ENCODE measurements at regions not wholly inside any gene's neighbourhood (a gene's known extent, or its start where the extent isn't known, plus 50 kb on each side); places are given as distances from the start of the nearest gene placed in this dataset.

GRCh38 chr7:148537435-148537834 is 53.1 kb upstream of the C7orf33 start:
- Histone ChIP-seq H3K4me3 (ENCODE audit: low read depth in 1 of 5, low read length in 5 of 5) (no peak overlapping the region), H3K36me3 (ENCODE audit: control insufficient read depth in 5 of 5, insufficient read depth in 5 of 5, low read length in 5 of 5) (no peaks in the 10 kb centered on the region), H3K9ac (ENCODE audit: low read length in 5 of 5) (no peak overlapping the region), H3K27ac (ENCODE audit: low read depth, low read length) (no peak overlapping the region), H3K4me1 (ENCODE audit: control insufficient read depth in 5 of 5, insufficient read depth in 5 of 5, low read length in 5 of 5) (peaks cover 0 to 6% (median 3%) of the 10 kb centered on the region in 5 donors), H3K9me3 (ENCODE audit: control insufficient read depth in 5 of 5, low read length in 5 of 5) (no peaks in the 10 kb centered on the region), H3K27me3 (ENCODE audit: control insufficient read depth in 5 of 5, insufficient read depth in 4 of 5, low read length in 5 of 5) (no peaks in the 10 kb centered on the region)

- Histone ChIP-seq H3K9me3 (ENCODE audit: control insufficient read depth in 5 of 5, low read length in 5 of 5) (no peaks in the 10 kb centered on the region), H3K4me3 (ENCODE audit: low read depth in 1 of 5, low read length in 5 of 5) (no peak overlapping the region), H3K27ac (ENCODE audit: low read depth, low read length) (peak overlapping the region; percentile 22), H3K36me3 (ENCODE audit: control insufficient read depth in 5 of 5, insufficient read depth in 5 of 5, low read length in 5 of 5) (no peaks in the 10 kb centered on the region), H3K9ac (ENCODE audit: low read length in 5 of 5) (peak overlapping the region in 1 of 5 donors; percentile 26), H3K4me1 (ENCODE audit: control insufficient read depth in 5 of 5, insufficient read depth in 5 of 5, low read length in 5 of 5) (peaks cover 0 to 9% (median 3%) of the 10 kb centered on the region in 5 donors), H3K27me3 (ENCODE audit: control insufficient read depth in 5 of 5, insufficient read depth in 4 of 5, low read length in 5 of 5) (no peaks in the 10 kb centered on the region)
Observed at GRCh38 chr7:148540041-148540738, 50.4 kb upstream of the C7orf33 start.

Data from subcutaneous abdominal adipose tissue (tissue), 5 donors.